ENCODE measurements at regions not wholly inside any gene's neighbourhood (a gene's known extent, or its start where the extent isn't known, plus 50 kb on each side); places are given as distances from the start of the nearest gene placed in this dataset.

GRCh38 chr1:217140041-217140901 lies 417.0 kb upstream of the ESRRG start:
- DNase-seq = no peak
- Histone ChIP-seq H3K27me3 (peaks cover 49% of the 10 kb centered on the region), H3K9ac (ENCODE audit: low read depth in 2 of 2, low read length in 2 of 2) (no peak overlapping the region), H3K27ac (no peak overlapping the region), H3K9me3 (no peaks in the 10 kb centered on the region), H3K4me3 (no peak overlapping the region), H3K36me3 (no peaks in the 10 kb centered on the region), H3K4me1 (no peaks in the 10 kb centered on the region)
- TF ChIP-seq CTCF (IDR thresholded peaks at IDR 0.05) = no peak
- intact Hi-C loops (cut with DNase I) = no loop called here

GRCh38 chr1:217139513-217139912 lies 416.3 kb upstream of the ESRRG start:
- H3K4me1 ChIP-seq = no peaks in the 10 kb centered on the region
- H3K36me3 ChIP-seq = no peaks in the 10 kb centered on the region
- H3K4me3 ChIP-seq = no peak overlapping the region
- H3K27ac ChIP-seq = no peak overlapping the region
- H3K9me3 ChIP-seq = no peaks in the 10 kb centered on the region
- peaks cover 57% of the 10 kb centered on the region for H3K27me3 ChIP-seq
- no peak overlapping the region for H3K9ac ChIP-seq (ENCODE audit: low read depth in 2 of 2, low read length in 2 of 2)
- DNase-seq = no peak
- TF ChIP-seq CTCF (IDR thresholded peaks at IDR 0.05) = no peak
- intact Hi-C loops (cut with DNase I) = no loop called here

GRCh38 chr1:217138799-217139466 lies 415.7 kb upstream of the ESRRG start:
- H3K9me3 ChIP-seq = no peaks in the 10 kb centered on the region
- TF ChIP-seq CTCF (IDR thresholded peaks at IDR 0.05) = no peak
- no peak for DNase-seq
- H3K9ac ChIP-seq (ENCODE audit: low read depth in 2 of 2, low read length in 2 of 2) = no peak overlapping the region
- no peaks in the 10 kb centered on the region for H3K36me3 ChIP-seq
- H3K4me1 ChIP-seq = no peaks in the 10 kb centered on the region
- no peak overlapping the region for H3K4me3 ChIP-seq
- H3K27ac ChIP-seq = no peak overlapping the region
- intact Hi-C loops (cut with DNase I) = no loop called here
- H3K27me3 ChIP-seq = peaks cover 62% of the 10 kb centered on the region

GRCh38 chr1:217138173-217138765 lies 415.0 kb upstream of the ESRRG start:
- Histone ChIP-seq H3K4me3 (no peak overlapping the region), H3K27ac (no peak overlapping the region), H3K36me3 (no peaks in the 10 kb centered on the region), H3K9me3 (no peaks in the 10 kb centered on the region), H3K27me3 (peaks cover 65% of the 10 kb centered on the region), H3K9ac (ENCODE audit: low read depth in 2 of 2, low read length in 2 of 2) (no peak overlapping the region), H3K4me1 (no peaks in the 10 kb centered on the region)
- no peak for TF ChIP-seq CTCF (IDR thresholded peaks at IDR 0.05)
- no peak for DNase-seq
- intact Hi-C loops (cut with DNase I) = no loop called here

GRCh38 chr1:217137210-217137881 lies 414.1 kb upstream of the ESRRG start:
- intact Hi-C loops (cut with DNase I) = no loop called here
- Histone ChIP-seq H3K27ac (no peak overlapping the region), H3K4me3 (no peak overlapping the region), H3K4me1 (no peaks in the 10 kb centered on the region), H3K36me3 (no peaks in the 10 kb centered on the region), H3K27me3 (peaks cover 68% of the 10 kb centered on the region), H3K9me3 (no peaks in the 10 kb centered on the region), H3K9ac (ENCODE audit: low read depth in 2 of 2, low read length in 2 of 2) (no peak overlapping the region)
- TF ChIP-seq CTCF (IDR thresholded peaks at IDR 0.05) = no peak
- DNase-seq = no peak
